ENCODE measurements at regions not wholly inside any gene's neighbourhood (a gene's known extent, or its start where the extent isn't known, plus 50 kb on each side); places are given as distances from the start of the nearest gene placed in this dataset.

GRCh38 chr13:103430368-103430767, 364.2 kb upstream of the SLC10A2 start:
- TF ChIP-seq MXI1 (IDR thresholded peaks at IDR 0.05; ENCODE audit: borderline replicate concordance, low read depth, low read length) (no peak), RCOR1 (IDR thresholded peaks at IDR 0.05; ENCODE audit: insufficient replicate concordance, low read length) (no peak), CTCF (conservative IDR thresholded peaks at IDR 0.05; ENCODE audit: low read depth, low read length) (no peak), POLR2A (IDR thresholded peaks at IDR 0.05; ENCODE audit: low read depth, low read length) (no peak), USF2 (IDR thresholded peaks at IDR 0.05; ENCODE audit: low read depth, low read length) (no peak), RAD21 (IDR thresholded peaks at IDR 0.05; ENCODE audit: low read length) (no peak), SMC3 (IDR thresholded peaks at IDR 0.05; ENCODE audit: low read depth, low read length) (no peak)

Data from IMR-90 (cell line).